Left lobe of liver (tissue), 2 donors: ENCODE measurements at regions not wholly inside any gene's neighbourhood (a gene's known extent, or its start where the extent isn't known, plus 50 kb on each side); places are given as distances from the start of the nearest gene placed in this dataset.
"Not testable (repeated sequence)": the region's sequence is repeated elsewhere in the genome, so short reads cannot be mapped to it uniquely, and the experiment has no call there.

Experiments used
- ATAC-seq: fragments of 200-7000 bp; cut with Tn5 transposase; one replicate; pipeline ENCODE4 v1.9.1; 2020; ENCODE audit warnings: mild to moderate bottlenecking, moderate library complexity
- DNase-seq: peaks from one replicate; pipeline ENCODE4 v3.0.0-alpha.2; 2020; ENCODE audit warnings: low spot score
- donor health status: DM: no; HTN: no; CAD: no; lungs with moderate emphysema.
- donor health status: DM: no; HTN: yes; CAD: no.

DNA sequence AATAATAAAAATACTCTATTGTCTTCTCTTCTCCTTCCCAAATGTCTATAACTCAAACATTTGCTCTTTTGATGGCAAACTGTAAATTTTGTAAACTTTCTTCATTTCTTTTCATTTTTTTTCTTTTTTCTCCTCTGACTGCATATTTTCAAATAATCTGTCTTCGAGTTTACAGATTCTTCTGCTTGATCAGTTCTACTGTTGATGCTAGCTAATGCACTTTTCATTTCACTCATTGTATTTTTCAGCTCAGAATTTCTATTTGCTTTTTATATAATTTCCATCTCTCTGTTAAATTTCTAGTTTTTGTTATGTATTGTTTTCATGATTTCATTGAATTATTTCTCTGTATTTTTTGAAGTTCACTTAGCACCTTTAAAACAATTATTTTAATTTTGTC is 646.8 kb upstream of the INTU start:
- DNase-seq, result no peak
- no peak for ATAC-seq

DNA sequence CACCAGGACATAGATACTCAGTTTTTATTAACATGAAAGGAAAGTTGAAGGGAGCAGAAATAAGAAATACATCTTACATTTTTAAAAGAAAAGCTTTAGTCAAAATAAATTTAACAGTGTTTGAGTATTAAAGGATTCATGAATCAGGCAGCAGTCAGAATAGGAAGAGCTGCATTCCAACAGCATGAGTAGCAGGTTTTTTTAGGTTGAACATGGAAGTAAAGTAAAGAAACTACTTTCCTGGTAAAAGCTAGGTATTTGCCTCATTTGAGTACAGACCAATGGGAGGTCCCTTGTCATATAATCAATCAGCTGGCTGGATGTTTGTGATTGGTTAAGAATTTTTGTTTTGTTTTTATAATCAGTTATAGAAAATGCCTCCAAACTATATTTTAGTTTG is 645.9 kb upstream of the INTU start:
- ATAC-seq, result no peak
- DNase-seq, result no peak

DNA sequence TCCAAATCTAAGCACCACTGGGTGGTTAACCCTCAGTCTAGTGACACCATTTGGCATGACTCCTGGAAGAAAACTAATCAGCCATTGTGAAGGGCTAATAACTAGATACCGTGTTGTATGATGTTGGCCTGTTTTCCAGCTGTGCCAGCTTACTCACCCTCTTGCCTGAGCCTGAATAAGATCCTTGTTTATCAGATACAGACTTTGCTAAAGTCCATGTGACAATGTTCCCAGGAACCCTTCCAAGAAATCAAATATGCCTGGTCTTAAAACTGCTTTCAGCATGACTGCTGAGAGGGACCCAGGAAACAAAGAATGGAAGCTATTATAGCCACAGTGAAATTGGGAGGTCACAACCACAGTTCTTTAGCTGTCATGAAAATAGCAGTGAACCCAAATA is 640.8 kb upstream of the INTU start:
- ATAC-seq (no peak), DNase-seq (no peak)

DNA sequence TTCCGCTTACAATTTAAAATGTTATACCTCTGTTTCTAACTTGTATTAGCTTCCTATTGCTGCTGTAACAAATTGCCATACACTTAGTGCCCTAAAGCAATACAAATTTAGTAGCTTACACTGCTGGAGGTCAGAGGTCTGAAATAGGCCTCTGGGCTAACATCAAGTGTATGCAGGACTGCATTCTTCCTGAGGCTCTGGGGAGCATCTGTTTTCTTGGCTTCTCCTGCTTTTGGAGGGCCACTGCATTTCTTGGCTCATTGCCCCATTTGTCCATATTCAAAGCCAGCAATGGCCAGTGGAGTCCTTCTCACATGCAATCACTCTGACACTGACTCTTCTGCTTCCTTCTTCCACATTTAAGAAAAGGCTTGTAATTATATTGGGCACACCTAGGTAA is 639.8 kb upstream of the INTU start:
- DNase-seq, result no peak
- ATAC-seq, result no peak

DNA sequence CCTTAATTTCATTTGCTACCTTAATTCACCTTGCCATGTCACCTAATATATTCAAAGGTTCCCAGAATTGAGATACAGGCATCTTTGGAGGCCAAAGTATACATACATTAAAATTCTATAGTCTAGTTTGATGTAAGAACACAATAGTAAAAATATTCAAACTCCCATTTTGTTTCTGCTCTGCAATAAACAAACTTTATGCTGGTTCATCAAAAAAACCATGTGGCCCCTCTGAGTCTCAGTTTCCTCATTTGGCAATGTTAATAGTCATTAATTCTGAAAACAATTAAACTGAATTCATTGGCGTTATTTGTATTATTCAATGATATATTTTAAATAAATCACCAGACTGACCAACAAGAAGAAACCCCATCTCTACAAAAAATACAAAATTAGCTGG is 639.4 kb upstream of the INTU start:
- ATAC-seq (no peak), DNase-seq (no peak)

DNA sequence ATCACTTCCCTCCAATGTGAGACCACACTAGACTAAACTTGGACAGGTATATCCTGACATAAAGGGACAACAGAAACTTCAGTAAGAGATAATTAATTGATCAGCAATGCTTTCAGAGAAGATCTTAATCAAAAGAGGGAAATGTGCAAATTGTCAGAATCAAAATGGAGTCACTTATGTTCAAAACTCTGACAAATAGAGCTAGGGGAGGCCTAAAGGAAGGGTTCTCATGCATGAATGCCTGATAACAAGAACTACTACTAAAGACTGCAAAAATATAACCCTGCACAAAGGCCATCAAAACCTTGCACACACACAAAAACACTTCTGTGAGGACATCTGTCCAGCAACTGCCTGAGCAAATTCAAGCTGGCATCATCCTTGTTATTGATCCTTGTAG is 637.5 kb upstream of the INTU start:
- ATAC-seq, result no peak
- no peak for DNase-seq

DNA sequence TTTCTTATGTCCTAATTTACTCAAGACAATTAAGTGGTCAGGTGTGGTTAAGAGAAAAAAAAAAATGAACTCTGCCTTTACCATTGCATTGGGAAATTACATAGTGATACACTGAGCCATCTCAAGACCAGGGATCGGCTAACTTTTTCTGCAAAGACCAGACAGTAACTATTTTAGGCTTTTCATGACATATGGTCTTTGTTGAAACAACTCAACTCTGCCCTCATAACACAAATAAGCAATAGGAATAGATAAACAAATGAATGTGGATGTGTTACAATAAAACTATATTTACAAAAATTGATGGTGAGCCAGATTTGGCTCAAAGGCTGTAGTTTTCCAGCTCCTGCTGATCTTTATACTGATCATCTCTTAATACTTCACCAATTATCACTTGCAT is 632.6 kb upstream of the INTU start:
- ATAC-seq (no peak), DNase-seq (no peak)

DNA sequence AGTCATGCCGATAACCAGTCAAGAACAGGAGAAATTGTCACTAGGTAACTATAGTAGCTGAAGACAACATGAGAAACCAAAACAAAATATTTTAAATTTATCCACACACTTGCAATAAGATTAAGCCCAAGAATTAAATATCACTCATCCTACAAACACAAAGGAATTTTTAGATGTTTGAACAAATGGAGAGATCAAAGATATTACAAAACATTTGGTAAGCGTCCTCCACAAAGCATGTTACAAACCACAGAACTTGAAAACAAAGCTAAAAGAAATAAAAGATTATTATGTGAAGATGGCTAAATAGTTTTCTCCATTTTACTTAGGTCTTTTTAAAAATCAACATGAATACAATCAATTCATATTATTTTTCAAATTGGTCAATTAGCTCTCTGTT is 631.9 kb upstream of the INTU start:
- no peak for ATAC-seq
- DNase-seq, result no peak

DNA sequence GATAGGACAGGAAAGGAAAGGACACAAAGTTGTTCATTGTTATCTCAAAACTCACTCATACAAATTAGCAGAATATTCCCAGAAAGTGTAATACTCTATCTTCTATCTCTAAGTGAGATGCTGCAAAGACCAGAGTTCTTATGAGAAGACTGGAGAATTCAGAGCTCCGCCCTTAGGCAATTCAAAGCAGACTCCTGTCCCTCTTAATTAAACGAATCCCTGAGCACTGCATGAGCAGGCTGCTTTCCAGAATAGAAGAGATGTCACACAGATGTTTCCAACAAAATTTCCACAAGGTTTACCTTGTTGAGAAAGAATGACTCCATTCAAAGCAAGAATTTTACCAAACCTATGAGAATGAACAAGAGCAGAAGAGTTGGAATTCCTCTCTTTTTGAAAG is 630.8 kb upstream of the INTU start:
- DNase-seq (no peak), ATAC-seq (no peak)

DNA sequence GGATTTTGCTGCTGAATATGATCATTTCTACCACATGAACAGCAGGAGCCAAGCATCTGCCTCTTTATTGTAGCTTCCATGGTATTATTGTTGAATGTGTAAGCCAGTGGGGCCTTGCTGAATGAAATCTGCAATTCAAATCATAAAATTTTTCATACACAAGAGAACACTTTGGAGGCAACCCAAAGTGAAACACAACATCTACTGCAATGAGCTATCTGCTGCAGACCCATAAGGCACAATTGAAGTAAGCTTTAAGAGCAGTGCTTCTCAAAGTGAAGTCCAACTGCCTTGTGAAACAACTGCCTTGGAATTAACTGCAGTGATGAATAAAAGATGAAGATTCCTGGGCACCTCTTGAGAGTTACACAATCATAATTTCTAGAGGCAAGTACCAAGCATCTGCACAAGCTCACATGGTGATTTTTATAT is 626.3 kb upstream of the INTU start:
- ATAC-seq (no peak), DNase-seq (no peak)

DNA sequence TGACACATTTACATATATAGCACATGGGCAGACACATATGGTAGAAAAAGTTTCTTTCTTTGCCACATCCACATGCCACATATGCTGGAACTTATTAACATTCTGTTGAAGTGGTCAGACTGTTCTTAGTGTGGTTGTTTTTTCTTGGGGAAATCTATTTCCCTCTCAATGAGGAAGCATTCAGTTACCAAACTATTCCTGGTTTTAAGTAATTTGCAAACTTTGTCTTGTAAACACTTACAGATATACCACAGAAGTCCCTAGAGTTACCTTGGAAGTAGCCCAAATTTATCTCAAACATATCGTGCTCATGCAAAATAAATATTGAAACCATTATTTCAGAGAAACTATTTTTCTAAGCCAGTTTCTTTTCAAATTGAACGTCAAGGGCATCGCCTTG is 625.5 kb upstream of the INTU start:
- DNase-seq (no peak), ATAC-seq (no peak)

DNA sequence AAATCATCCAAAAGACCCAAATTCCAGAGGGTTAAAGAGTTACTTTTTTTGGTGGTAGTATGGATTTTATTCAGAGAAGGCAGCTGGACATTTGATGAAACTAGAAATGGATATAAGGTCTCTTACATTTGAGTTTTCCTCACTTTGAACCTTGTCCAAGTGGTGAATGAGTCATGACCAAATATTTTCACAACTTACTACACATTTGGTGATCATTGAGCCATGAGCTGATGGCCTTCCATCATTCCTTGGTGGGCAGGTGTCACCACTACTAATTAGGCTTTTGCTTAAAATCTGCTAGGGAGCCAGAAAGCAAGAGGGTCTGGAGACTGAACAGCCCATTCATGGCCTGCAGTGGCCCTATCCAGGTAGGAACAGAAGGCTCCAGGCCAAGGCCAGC is 620.2 kb upstream of the INTU start:
- no peak for ATAC-seq
- DNase-seq, result no peak

DNA sequence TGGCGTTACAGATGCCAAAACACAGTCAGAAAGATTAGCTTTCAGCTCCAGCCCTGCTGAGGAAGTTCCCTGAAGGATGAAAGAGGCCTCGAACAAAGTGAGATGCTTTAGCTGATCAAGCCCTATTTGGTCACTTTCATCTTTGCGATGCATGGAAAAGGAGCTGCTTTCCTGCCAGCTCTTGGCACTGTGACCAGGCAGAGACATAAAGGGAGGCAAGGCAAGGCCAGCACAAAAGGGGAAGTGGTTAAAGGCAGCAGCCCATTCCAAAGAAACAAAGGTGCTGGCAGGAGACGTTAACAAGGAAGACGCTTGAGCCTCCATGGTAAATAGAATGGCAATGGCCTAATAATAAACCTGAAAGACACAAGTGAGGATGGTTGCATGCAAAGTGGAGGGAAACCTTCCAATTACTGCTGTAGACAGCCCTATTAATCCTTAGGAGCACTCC is 617.1 kb upstream of the INTU start:
- DNase-seq (no peak), ATAC-seq (no peak)

DNA sequence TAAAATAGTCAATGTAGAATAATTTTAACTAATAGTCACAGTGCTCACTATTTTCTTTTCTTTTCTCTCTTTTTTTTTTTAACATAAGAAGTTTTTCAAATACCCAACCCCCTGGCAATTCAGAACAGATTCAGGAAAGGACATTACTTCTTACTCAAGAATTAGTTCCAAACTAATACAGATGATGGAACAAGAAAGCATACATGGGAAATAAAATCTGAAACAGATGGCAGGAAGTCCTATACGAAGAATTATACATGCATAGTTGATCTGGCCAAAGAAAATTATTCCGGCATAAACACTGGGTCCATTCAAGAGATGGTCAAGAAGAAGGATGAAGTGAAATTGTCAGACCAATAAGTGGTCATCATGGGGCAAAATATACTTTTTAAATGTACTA is 614.4 kb upstream of the INTU start:
- ATAC-seq, result no peak
- DNase-seq, result no peak

DNA sequence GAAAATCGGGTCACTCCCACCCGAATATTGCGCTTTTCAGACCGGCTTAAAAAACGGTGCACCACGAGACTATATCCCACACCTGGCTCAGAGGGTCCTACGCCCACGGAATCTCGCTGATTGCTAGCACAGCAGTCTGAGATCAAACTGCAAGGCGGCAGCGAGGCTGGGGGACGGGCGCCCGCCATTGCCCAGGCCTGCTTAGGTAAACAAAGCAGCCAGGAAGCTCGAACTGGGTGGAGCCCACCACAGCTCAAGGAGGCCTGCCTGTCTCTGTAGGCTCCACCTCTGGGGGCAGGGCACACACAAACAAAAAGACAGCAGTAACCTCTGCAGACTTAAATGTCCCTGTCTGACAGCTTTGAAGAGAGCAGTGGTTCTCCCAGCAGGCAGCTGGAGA is 611.9 kb upstream of the INTU start:
- ATAC-seq, DNase-seq: not testable (repeated sequence)

DNA sequence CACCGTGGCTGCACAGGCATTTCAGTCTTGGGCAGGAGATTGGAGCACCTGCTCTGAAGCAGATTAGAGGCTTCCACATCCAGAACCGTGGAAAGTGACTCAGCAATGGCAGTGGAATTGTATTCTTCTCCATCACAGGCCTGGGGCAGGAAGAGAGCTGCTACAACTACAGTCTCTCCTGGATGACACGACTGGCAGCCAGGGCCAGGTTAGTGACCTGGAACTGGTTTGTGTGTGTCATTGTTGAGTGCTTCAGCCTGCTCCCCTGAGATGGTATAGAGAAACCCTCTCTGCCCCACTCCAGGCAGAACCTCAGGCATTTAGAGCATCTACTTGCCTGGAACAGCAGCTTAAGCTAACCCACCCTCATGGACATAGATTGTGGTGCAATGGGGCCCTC is 596.5 kb upstream of the INTU start:
- no peak for DNase-seq
- no peak for ATAC-seq

DNA sequence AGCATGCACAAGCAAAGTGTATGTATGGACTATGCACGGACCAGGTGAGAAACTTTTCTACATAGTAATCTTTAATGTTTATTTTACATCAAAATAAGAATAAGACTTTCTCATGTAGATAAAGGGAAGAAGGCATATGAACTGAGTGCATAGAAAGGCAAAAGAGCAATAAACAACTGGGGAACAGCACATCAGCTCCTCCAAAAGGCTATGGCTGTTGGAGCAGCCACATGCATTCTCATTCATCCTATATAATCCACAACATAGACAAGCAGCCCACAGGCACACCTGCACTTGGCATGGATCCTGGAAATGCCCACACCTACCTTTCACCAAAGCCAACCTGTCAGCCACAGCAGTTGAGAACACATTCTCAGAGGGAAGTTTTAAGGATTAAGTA is 586.9 kb upstream of the INTU start:
- DNase-seq, result no peak
- no peak for ATAC-seq

DNA sequence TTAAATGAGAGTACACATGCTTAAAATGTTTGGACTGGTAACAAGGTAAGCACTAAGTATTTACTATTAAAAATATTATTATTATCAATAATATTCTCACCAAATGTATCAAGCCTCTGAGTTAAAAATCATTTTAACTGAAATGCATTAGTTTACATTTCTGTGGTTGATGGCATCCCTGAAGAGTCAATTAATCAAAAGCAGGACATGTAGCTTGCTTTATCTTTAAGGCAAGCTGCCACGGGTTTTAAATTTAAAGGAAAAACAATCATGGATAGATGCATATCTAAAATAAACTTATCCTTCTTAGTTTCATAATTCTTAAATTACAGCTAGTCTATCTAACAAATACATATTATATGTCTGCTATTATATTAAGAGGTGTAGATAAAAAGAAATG is 584.8 kb upstream of the INTU start:
- DNase-seq (no peak), ATAC-seq (no peak)

DNA sequence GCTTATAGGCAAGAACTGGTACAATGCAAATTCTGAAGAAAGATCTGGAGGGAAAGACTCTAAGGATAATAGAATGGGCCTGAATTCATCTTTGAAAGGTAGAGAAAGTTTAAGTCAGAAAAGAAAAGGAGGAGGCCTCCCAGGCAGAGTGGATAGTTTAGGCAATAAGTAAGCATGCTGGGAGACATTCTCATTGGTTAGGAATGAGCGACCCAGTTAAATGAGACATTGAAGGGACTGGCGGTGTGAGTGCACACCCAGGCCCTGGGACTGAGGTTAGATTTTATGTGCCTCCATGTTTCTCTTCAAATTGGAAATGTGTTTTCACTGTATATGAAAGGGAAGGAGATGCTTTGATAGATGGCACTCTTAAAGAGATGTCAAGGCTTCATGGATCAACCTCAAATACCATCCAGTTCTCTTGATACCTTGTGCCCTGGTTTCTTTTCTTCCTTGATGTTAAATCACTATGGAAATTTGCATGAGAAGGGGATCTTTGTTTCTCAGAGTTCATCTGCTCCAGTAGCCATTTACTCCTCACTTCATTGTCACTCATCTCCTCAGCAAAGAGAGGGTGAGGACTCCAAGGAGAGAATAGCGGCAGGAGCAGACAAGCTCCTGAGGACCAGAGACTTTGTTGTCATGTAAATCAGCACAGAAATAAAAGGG is 584.2 kb upstream of the INTU start:
- no peak for DNase-seq
- no peak for ATAC-seq

DNA sequence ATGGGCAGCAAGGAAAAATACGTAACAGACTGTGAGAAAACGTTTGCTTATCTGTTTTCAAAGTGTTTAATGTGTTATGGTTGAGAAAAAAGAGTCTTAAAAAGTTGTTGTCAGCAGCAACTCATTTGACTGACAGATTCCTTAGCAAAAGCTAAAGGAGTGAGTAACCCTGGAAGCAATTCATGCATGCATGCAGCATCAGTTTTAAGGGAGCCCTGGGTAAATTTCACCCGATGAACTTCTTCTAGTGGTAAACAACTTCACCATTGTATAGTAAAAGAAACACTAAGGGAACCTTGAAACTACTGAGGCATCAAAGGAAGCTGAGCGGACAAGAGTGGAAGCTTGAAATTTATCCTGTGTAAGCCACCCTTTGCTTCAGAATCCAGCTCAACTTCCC is 583.2 kb upstream of the INTU start:
- no peak for ATAC-seq
- DNase-seq, result no peak

DNA sequence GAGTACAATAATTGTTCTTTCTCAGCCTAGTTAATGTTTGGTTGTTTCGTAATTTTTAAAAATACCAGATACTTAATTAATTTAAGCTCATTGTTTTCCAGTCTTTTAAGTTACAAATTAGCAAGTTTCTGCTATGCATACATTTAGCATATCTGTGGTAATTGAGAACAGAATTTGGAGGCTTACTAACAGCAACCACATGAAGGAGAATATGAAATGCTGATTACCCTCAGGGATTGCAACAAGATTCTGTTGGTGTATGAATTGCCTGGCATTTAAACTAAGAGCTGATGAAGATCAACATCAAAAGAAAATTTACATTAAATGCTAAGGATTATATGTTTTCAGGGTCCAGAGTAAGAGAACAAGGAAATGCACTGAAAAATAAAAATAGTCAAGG is 580.0 kb upstream of the INTU start:
- DNase-seq (no peak), ATAC-seq (no peak)

DNA sequence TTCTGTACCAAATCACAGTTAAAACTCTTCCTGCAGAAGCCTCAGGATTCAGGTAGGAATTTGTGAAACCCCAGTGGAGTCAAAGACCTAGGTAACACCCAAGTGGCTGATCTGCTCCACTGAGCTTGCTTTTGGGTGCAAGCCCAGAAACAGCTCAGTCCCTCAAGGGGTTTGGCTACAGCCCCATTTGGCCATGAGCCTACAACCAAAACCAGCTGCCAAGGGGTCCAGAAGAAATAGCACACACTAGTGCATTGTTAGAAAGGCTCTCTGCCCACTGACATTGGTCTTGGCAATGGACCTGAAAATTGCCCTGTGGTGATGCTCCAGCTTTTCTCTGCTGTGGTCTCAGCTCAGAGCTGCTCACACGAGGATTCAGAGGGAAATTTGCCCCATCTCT is 577.4 kb upstream of the INTU start:
- DNase-seq (no peak), ATAC-seq (no peak)

DNA sequence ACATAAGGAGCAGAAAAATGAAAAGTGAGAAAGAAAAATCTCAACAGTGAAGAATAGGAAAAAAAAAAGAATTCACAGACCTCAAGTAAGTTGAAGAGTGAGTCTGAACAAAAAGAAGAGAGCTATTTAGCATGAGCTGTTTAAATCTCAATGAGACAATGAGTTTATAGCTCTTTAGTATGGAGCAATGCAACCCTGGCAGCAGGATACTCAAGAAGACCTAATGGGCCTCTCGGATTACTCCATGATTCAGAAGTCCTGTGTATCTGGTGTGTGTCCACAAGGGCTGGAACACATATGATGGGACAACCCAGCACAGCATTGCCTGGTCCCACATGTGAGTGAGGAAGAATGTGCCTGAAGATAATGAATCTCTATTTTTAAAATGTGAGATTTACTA is 563.1 kb upstream of the INTU start:
- no peak for DNase-seq
- no peak for ATAC-seq

DNA sequence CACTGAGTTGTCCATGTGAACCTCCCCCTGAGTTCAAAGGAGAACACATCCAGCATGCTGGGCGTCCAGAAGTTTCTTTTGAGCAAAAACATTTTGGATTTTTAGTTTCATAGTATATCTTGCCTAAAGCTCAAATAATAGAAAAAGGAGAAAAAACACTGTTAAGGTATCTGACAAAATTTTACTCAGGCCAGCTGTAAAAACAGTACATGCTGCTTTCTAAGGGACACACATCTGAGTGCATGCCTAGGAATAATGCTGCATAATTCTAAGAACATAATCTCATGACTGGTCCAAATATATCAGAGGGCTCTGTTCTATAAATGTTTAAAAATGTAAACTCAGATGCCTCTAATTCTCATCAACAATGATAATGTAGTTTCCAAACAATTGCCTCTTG is 561.3 kb upstream of the INTU start:
- ATAC-seq, result no peak

More for the DNA sequence above, 561.3 kb upstream of the INTU start:
- no peak for DNase-seq
